ENCODE measurements at regions not wholly inside any gene's neighbourhood (a gene's known extent, or its start where the extent isn't known, plus 50 kb on each side); places are given as distances from the start of the nearest gene placed in this dataset.

- DNase-seq = no peak
Observed at GRCh38 chr3:104530934-104531333, 835.8 kb upstream of the ALCAM start.

DNA sequence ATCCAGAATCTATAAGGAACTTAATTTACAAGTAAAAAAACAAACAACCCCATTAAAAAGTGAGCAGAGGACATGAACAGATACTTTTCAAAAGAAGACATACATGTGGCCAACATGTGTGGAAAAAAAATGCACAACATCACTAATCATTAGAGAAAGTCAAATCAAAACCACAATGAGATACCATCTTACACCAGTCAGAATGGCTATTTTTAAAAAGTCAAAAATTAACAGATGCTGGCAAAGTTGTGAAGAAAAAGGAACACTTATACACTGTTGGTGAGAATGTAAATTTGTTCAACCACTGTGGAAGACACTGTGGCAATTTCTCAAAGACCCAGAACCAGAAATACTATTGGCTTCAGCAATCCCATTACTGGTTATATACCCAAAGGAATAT, 830.0 kb upstream of the ALCAM start:
- no peak for DNase-seq

GRCh38 chr3:104537323-104537722, 829.4 kb upstream of the ALCAM start:
- DNase-seq = no peak

DNA sequence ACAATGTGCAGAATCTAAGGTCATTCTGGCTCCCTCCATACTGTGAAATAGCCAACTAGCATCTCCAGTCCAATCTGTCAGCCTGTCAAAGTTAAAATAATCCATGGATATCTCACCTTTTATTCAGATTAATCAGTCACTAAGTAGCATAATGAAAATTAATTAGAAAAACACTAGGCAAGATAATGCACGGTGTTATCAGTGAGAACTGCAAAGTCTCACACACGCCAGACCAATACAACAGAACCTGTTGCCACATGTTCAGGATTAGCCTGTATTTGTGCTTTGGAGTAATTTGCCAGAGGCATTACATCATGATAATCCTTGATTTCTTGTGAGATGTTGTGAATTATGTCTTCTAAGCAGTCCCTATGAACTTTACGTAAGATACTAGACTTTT, 820.4 kb upstream of the ALCAM start:
- no peak for DNase-seq

- DNase-seq = peak; percentile 54 to 72
Observed at GRCh38 chr3:104547031-104547430, 819.7 kb upstream of the ALCAM start.

GRCh38 chr3:104548401-104548800, 818.3 kb upstream of the ALCAM start:
- no peak for DNase-seq

- DNase-seq = no peak
Observed at GRCh38 chr3:104549099-104549714, 817.5 kb upstream of the ALCAM start.

- DNase-seq = no peak
Observed at GRCh38 chr3:104553121-104553520, 813.6 kb upstream of the ALCAM start.

DNA sequence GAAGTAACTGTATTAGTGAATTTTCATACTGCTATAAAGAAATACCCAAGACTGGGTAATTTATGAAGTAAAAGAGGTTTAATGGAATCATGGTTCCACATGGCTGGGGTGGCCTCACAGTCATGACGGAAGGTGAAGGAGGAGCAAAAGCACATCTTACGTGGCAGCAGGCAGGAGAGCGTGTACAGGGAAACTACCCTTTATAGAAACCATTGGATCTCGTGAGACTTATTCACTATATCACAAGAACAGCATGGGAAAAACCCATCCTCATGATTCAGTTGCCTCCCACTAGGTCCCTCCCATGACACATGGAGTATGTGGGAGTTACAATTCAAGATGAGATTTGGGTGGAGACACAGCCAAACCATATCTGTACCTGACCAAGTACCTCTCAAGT, 812.3 kb upstream of the ALCAM start:
- DNase-seq = no peak

- DNase-seq = no peak
Observed at GRCh38 chr3:104555728-104556127, 811.0 kb upstream of the ALCAM start.

GRCh38 chr3:104556372-104557078, 810.2 kb upstream of the ALCAM start:
- DNase-seq = no peak

GRCh38 chr3:104561324-104561723, 805.4 kb upstream of the ALCAM start:
- no peak for DNase-seq

DNA sequence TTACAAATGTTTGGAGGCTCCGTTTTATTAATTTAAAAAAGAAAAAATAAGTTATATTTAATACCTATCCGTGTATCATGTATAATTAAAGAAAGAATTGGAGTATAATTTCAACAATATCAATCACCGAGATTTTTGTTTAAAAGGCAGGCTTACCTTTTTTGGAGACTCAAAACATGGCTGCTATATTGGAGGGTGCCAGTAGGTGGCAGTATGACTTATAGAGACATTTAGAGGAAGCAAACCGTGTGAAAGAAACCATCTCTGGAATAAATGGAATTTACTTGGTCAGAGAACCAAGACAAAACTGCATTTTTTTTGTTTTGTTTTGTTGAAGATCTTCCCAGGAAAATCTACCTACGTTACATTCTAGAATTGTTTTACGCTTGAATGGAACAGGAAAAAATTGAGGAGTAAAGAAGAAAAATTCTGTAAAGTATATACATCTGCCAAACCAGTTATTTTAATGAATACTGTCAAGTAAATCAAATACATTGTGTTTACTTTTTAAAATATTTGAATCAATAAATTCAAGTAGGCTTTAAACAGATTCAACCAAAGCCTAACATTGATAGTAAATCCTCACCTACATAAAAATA, 802.6 kb upstream of the ALCAM start:
- DNase-seq = peak in 1 of 2 experiments; percentile 64

GRCh38 chr3:104566054-104566453, 800.7 kb upstream of the ALCAM start:
- DNase-seq = no peak

DNA sequence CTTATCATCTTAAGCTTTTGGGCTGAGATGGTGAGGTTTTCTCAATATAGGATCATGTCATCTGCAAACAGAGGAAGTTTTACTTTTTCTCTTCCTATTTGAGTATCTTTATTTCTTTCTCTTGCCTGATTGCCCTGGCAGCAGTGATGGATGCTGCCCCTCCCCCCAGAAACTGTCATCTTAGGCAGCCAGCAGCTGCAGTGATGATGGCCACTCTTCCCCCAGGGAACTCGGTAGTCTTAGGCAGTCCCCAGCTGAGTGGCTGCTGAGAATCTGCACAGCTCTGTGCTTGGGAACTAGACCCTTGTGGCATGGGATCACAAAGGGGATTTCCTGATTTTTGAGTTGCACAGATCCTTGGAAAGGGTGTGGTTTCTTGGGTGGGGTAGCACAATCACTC, 791.1 kb upstream of the ALCAM start:
- DNase-seq = no peak

DNA sequence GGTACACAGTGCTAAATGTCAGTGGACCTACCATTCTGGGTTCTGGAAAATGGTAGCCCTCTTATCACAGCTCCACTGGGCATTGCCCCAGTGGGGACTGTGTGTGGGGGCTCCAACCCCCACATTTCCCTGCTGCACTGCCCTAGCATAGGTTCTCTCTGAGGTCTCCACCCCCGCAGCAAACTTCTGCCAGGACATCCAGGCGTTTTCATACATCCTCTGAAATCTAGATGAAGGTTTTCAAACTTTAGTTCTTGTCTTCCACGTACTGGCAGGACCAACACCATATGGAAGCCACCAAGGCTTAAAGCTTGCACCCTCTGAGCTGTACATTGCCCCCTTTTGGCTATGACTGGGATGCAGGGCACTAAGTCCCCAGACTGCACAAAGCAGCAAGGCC, 788.2 kb upstream of the ALCAM start:
- DNase-seq = no peak

DNA sequence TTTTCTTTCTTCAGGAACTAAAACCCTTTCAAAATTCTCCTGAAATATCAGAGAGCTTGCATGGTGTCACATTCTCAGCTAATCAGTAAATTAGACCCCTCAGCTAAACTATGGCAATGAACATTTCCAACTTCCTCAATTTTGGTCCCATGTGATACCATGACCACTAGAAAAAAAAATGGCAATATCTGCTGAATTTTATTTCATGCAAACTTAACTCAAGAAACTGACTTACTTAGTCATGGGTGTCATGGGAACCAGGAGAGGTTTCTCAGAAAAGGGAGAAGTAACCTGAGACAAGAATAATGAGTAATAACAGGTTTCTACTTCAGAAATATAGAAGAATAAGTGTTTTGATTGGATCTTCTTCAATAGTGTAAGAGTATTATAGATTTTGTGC, 784.6 kb upstream of the ALCAM start:
- no peak for DNase-seq

DNA sequence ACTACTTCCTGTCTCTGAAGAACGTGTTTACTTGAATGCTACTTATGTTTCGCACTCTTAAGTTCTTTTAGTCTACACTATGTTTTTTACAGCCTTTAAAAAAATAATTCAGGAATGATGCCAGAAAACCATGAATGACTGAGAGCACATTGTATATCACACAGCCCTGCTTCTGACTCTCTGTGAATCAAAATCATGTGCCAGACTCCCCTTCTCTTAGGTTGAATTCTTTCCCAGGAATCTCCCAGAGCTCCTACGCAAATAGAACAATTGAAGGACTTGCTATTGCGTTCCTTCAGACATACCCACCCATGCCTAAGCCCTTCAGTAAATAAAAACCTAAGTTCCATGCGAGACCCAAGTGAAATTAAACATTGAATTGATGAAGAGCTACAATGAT, 782.0 kb upstream of the ALCAM start:
- DNase-seq = no peak

DNA sequence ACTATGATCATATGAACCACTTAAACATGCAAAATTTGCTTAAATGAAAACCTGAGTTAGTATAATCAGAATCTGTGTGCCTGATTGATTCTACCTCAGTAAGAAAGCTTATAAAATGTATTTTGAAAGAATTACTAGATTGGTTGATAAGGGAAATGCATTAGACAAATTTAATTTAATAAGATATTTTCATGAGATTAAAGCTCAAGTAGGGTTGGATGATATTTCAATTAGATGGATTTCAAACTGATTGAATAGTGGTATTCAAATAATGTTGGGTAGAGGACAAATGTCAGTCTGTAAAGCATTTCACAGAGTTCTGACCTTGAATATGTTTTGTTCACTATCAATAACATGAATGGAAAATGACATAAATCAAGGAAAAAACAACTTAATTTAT, 780.4 kb upstream of the ALCAM start:
- no peak for DNase-seq

DNA sequence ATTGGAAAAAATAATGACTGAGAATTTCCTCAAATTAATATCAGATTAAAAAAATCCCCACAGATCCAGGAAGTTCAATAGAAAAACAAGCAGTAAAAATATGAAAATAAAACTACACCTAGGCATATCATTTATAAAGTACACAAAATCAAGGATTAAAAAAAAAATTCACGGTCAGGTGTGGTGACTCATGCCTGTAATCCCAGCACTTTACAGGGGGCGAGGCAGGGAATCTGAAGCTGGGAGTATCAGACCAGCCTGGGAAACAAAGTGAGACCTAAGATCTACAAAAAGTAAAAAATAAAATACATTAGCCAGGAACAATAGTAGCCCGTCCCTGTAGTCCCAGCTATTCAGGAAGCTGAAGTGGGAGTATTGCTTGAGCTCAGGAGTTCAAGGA, 778.3 kb upstream of the ALCAM start:
- no peak for DNase-seq

DNA sequence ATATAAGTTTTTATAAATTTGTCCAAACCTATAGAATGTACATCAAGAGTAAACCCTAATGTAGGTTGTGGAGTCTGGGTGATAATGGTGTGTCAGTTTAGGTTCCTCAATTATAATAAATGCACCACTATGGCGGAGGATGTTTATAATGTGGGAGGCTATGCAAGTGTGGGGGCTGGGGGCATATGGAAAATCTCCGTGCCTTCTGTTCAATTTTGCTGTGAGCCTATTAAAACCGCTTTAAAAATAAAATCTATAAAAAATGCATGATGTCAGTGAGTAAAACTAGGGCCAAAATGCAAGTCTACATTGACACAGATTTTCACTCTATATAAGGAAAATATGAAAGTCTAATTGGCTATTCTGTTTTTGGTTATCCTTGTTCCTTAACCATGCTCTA, 774.9 kb upstream of the ALCAM start:
- no peak for DNase-seq

DNA sequence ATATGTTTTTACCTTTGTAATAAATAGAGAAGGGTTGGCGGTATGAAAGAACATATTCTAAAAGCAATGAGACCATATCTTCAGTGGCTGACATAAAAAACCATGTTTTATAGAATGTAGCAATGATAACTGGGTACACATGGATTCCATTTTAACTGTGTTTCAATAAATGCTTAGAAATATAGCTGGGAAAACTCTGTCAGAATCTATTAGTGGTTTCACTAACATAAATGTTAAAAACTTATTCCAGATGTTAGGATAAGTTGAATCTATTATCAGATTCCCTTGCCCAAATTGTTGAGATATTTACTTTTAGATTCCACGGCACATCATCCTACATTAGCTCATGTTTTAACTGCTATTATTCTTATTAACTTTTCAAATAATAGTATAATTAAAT, 772.2 kb upstream of the ALCAM start:
- no peak for DNase-seq

DNA sequence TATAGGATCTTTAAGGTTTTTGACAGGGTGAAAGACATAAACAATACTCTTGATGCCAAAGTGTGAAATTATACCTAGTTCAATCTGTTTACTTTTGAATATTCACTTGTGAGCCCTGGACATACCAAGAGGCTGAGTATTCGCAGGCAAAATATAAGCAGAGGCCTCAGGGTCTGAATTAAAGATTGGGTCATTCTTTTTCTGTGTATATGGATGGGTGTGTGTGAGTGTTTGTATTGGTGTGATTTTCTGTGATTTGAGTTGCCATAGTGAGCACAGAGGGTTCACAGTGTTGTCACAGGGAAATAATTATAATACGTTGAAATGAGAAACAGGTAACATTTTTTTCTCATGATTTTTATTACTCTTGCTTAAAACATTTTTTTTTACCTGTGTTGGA, 770.7 kb upstream of the ALCAM start:
- no peak for DNase-seq

DNA sequence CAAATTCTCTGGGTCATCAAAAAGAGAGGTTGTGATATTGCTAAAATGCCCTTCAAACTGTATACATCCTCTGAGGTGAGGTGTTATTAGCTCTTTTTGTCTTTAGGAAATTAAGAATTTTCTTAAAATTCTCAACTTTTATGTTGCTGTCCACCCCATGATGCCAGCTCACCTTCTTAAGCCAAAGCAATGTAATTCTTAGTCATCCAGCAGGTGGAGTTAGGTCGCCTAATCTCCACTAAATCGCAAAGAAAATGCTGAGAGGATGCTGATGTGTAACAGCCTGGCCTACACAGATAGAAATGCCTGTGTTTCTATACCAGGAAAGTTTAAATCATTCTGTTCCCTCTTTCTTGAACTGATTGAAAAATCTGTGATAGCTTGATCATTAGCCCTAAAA, 770.2 kb upstream of the ALCAM start:
- peak; percentile 62 to 88 for DNase-seq

Measured in NCI-H526 (cell line).